HG03280 (cell line): ENCODE measurements at regions not wholly inside any gene's neighbourhood (a gene's known extent, or its start where the extent isn't known, plus 50 kb on each side); places are given as distances from the start of the nearest gene placed in this dataset.

Experiments
- ATAC-seq: cut with Tn5 transposase; IDR thresholded peaks from one replicate; pipeline ENCODE4 v1.9.1; 2021; ENCODE audit warnings: mild to moderate bottlenecking, moderate library complexity; ENCODE audit not compliant: unreplicated experiment

GRCh38 chr9:79989079-79989478 is 417.3 kb downstream of the TLE4 start:
- ATAC-seq, result no peak

GRCh38 chr9:79988126-79988525 is 416.4 kb downstream of the TLE4 start:
- no peak for ATAC-seq

- no peak for ATAC-seq
Observed at GRCh38 chr9:79986437-79986836, 414.7 kb downstream of the TLE4 start.

- no peak for ATAC-seq
Observed at GRCh38 chr9:79985772-79986171, 414.0 kb downstream of the TLE4 start.

GRCh38 chr9:79985264-79985663 is 413.5 kb downstream of the TLE4 start:
- ATAC-seq, result no peak

- no peak for ATAC-seq
Observed at GRCh38 chr9:79984429-79985067, 412.8 kb downstream of the TLE4 start.

- no peak for ATAC-seq
Observed at GRCh38 chr9:79980432-79980831, 408.7 kb downstream of the TLE4 start.

- no peak for ATAC-seq
Observed at GRCh38 chr9:79977510-79978197, 405.9 kb downstream of the TLE4 start.

- ATAC-seq, result no peak
Observed at GRCh38 chr9:79977074-79977435, 405.3 kb downstream of the TLE4 start.

GRCh38 chr9:79976257-79977073 is 404.7 kb downstream of the TLE4 start:
- ATAC-seq, result no peak

- ATAC-seq, result no peak
Observed at GRCh38 chr9:79975621-79976256, 404.0 kb downstream of the TLE4 start.

- no peak for ATAC-seq
Observed at GRCh38 chr9:79974806-79975422, 403.1 kb downstream of the TLE4 start.

- ATAC-seq, result no peak
Observed at GRCh38 chr9:79973627-79974026, 401.9 kb downstream of the TLE4 start.

GRCh38 chr9:79970146-79970425 is 398.3 kb downstream of the TLE4 start:
- no peak for ATAC-seq

GRCh38 chr9:79969393-79970145 is 397.8 kb downstream of the TLE4 start:
- ATAC-seq, result no peak

- ATAC-seq, result no peak
Observed at GRCh38 chr9:79968533-79968932, 396.8 kb downstream of the TLE4 start.

GRCh38 chr9:79962836-79963235 is 391.1 kb downstream of the TLE4 start:
- no peak for ATAC-seq

GRCh38 chr9:79962150-79962549 is 390.4 kb downstream of the TLE4 start:
- ATAC-seq, result no peak

GRCh38 chr9:79955300-79955699 is 383.5 kb downstream of the TLE4 start:
- ATAC-seq, result no peak

GRCh38 chr9:79953908-79954307 is 382.1 kb downstream of the TLE4 start:
- ATAC-seq, result no peak

GRCh38 chr9:79952401-79952800 is 380.6 kb downstream of the TLE4 start:
- ATAC-seq, result no peak
